HG03095 (cell line): ENCODE measurements at regions not wholly inside any gene's neighbourhood (a gene's known extent, or its start where the extent isn't known, plus 50 kb on each side); places are given as distances from the start of the nearest gene placed in this dataset.
"Not testable (repeated sequence)": the region's sequence is repeated elsewhere in the genome, so short reads cannot be mapped to it uniquely, and the experiment has no call there.

Experiments used
- ATAC-seq: cut with Tn5 transposase; IDR thresholded peaks from one replicate; pipeline ENCODE4 v1.9.1; 2021; ENCODE audit warnings: moderate library complexity; ENCODE audit not compliant: unreplicated experiment

DNA sequence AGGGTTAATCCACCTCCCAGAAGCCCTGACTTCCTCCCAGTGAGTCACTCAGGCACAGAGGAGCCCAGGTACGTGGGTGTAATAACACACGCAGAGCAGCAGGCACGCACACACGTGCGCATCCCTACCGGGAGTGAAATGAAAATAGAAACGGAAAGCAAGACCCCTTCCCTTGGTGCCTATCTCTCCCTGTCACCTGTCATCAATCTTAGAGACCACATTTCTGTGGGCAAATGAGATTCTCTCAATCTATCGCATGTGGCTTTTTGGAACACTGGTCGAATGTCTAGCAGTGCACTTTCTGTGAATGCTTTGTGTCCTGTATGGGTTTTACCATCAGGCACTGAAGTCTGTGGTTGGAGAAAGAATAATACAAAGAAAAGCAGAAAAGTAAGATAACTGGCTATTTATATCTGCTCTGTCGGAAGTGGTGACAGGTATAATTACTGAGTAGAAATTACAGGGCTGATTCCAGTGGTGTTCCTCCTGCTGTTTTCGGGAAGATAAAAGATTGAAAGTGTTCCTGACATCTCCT lies 137.7 kb upstream of the GRIA1 start:
- ATAC-seq = peak; percentile 77

DNA sequence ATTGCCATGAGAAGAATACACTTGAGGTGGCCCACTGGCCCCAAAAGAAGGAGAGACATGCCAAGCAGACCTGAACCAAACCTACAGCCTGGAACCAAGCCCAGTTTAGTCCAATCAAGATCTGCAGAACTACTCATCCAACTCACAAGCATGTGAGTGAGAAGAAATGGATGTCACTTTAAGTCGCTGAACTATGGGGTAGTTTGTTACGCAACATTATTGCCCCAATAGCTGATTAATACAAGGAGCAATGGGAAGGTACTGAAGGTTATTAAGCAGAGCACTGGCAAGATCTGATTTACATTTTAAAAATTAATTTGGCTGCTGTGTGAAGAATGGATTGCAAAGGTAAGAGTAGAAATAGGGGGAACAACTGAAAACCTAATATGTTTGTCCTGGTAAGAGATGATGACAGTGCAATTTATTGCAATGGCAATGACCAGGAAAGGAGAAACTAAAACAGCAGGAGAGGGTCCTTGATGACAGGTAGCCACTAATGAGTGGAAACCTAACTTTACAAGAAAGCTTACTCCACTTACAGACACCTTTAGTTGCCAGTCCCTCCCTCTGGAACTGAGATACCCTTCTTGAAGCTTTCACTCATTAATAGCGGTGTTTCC lies 132.9 kb upstream of the GRIA1 start:
- no peak for ATAC-seq

DNA sequence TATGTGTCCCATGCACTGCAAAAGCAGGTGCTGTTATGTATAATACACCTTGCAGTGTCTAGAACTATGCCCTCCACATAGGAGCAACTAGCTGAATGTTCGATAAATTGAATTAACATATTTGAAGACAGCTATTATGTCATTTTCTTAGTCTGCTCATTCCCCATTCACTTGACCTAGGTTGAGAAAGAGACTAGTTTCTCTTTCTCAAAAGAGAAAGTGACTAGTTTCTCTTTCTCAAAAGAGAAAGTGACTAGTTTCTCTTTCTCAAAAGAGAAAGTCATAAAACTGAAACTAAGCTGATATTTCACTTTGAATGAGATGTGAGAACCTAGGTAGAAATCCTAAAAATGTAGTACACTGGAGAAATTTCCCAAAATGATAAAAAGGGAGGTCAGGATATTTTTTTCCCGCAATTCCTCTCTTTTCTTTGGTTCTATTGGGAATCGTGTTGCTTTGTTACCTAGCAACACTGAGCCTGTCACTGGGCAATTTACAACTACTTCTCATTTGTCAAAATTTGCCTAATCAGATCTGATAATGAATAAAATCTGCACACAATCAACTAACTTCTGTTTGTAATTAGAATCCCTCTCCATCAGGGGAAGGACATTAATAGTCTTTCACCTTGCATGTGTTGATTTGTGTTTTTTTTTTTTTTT lies 132.0 kb upstream of the GRIA1 start:
- ATAC-seq = peak; percentile 94

DNA sequence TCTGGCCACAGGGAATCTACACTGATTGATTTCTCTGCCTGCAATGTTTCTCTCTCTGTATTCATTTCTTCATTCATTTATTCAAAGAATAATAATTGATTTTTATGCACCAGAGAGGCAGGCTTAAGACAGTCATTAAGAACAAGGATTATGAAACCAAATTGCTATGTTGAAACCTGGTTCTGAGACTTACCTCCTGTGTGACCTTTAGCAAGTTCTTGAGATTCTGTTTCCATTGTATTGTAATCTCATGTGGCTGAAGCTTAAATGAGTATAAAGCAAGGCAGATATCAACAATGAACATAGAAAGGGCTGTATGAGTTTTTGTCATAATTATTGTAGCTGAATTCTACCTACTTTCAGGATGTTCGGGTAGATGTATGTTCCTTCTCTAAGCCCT lies 129.6 kb upstream of the GRIA1 start:
- no peak for ATAC-seq

DNA sequence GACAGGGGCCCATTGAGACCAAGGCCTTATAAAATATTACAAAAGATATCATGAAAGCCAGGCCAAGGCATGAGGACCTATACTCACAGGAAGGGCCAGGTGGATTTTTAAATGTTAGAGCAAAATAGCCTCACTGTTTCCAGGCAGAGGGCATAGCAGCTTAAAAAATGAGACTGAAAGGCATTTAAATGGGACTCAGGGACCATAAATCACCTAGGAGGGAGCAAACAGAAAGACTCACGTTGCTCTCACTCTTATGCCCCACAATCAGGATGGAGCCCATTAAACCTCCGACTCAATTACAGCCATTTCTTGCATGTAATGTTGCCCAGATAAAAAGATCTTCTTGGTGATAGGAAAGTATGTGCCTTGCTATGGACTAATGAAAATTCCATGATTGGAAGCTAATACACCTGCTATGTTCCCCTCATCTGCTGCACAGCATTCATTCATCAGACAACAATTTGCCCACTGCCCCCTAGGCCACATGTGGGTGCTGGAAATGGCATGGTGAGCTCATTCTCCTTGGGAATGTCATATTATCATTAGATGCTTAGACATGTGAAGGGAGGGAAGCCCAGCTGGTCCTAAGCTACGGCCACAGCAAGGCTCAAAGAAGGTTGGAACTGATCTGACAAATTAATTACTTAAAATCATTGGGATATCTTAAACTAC lies 128.6 kb upstream of the GRIA1 start:
- ATAC-seq = no peak

DNA sequence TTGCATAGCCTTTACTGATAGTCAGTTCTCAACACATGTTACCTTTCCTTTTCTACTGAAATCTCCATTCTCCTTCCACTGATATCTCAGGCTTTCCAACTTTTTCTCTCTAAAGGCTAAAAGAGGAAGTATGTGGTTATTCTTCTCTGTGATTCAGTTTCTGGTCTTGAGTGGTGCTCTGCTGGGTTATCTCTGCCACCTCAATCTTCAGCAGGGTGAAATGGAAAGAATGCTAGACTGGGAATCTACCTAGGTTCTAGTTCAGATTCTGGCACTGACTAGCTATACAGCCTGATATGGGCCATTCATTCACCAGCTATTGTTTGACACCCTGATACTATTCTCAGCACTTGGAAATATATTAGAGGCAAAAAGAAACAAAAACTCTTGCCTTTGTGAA lies 124.9 kb upstream of the GRIA1 start:
- no peak for ATAC-seq

DNA sequence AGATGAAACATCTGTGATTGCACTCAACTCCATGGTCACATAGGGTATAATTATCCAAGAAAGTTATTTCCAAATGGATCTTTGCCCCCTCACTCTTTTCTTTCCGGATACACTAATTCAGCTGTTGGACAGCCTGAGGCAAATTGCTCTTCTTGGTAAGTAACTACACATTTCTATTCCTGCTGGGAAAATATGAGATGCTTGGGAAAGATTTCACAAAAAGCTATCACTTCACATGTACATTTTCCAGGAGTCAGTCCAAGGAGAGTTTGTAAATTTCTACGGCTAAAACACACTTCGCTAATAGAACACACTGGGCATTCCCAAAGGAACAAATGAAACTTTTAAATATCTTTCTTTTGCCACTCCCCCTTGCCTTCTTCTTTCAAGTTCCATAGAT lies 123.0 kb upstream of the GRIA1 start:
- ATAC-seq = no peak

DNA sequence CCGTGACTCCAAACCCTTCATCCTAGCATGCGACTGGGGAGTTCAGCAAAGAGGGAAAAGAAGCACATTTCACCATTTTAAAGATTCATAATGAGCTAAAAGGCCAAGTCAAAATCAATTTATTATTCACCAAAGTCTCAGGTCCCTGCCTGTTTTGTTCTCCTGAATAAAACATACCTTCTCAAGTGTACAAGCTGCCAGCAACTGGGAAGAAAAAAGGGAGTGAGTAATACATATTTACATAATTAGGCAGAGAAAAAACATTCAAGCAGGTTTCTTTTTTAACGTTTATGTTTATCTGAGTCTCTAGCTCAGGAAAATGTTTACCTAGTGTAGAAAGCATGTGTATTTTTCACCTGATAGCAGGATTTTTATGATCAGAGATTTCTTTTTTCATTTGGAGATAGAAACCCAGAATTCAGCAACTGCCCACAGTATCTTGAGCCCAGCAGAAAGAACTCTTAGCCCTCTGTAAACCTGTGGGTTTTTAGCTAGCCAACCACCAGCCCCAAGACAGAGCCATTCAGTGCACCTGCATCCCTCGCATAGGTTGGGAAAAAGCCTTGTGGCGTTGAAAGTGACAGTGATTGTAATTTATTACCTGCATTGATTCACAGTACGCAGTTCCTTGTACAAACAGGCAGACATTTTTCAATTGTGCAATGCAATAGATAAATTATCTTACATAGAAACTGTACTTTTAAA lies 117.9 kb upstream of the GRIA1 start:
- no peak for ATAC-seq

DNA sequence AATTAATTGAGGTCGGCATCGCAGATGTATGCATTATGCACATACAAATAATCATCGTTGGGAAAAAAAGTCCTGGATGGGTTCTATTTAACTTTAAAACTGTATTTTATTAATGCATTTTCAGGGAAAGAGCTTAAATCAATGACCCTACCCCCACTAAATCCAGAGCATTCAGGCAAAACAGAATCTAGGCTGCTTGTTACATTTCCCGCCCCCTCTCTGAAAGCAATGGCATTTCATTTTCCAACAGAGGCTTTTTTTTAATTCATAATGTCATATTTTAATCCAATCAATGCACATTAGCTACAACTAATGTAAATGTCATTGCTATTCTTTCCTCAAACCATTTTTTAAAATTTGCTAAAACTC lies 117.4 kb upstream of the GRIA1 start:
- no peak for ATAC-seq

DNA sequence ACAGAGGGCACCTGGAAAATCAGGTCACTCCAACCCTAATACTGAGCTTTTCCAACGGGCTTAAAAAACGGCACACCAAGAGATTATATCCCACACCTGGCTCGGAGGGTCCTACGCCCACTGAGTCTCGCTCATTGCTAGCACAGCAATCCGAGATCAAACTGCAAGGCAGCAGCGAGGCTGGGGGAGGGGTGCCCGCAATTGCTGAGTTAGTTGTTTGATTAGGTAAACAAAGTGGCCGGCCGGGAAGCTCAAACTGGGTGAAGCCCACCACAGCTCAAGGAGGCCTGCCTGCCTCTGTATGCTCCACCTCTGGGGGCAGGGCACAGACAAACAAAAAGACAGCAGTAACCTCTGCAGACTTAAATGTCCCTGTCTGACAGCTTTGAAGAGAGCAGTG lies 108.8 kb upstream of the GRIA1 start:
- ATAC-seq = not testable (repeated sequence)

DNA sequence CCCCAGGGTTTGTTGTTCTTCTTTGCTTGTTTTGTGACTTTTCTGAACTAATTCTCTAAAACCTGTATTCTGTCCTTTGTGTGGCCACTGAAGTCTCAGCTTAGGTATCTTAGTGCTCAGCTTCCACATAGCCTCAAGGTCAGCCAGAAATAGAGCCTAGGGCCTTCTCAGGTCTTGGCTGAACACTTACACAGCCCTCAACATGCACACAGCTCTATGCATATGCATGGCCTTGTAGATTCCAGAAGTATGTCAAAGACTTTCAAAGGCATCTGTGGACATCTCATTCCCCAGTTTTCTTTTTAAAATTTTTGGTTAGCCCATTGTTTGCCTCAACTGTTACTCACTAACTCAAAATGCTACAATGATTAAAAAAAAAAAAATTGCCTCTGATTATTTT lies 99.9 kb upstream of the GRIA1 start:
- no peak for ATAC-seq

DNA sequence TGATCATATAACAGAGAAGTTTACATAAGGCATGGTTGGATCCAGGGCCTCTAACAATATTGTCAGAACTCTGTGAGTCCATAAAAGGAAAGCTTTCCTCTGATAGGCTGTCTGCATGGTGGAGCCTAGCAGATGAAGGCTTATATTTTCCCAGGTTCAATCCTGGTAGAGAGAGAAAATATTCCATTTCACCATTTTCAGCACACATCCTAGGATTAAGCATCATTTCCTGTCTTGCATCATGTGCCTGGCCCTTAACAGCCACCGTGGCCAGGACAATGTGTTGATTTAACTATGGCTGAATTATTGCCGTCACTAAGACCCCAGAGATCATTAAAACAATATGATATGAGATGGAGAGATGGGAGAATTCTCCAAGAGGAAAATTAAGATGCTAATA lies 90.9 kb upstream of the GRIA1 start:
- ATAC-seq = no peak

DNA sequence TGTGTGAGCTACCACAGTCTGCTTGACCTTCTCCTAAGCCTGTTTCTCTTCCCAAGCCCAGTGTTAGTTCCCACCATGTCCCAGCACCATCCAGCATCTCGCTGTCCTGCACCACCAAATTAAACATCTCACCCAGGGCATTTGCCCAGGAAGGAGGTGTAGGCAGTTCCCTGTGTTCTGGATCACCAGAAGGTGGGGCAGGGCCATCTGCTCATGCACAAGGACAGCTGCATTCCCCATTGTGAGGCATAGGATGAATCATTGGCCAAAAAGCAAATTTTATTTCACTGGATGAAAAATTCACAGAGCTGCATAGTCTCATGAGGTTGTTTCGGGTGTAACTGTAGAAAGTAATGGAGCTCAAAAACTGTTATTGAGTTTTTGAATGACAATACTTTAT lies 89.5 kb upstream of the GRIA1 start:
- ATAC-seq = no peak

DNA sequence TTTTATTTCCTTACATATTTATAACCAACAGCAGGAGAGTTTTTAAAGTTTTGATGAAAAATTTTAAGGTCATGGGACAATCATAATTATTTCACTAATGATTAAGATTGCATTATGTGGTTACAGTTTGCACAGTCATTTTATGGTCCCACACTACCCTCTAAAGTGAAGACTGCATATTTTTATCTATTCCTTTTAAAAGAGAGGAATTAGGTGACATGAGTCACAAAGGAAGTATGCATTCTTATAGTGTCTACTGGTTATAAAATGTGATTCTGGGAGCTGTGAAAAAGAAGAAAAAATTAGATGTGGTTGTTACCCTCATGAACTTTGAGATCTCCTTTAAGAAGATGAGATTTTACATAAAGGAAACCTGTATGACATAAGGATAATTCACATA lies 87.9 kb upstream of the GRIA1 start:
- ATAC-seq = no peak

DNA sequence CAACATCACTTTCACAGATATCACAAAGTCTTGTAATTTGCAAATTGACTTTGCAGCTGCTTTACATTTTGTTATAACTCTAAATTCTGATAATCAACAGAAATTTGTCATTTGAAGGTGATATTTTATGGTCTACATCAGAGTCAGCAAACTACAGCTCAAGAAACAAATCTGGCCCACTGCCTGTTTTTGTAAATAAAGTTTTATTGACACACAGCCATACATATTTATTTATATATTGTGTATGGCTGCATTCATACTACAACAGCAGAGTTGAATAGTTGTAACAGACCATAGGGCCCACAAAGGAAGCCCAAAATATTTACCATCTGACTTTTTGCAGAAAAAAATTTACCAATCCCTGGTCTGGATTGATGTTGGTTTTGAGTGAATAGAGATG lies 87.0 kb upstream of the GRIA1 start:
- no peak for ATAC-seq

DNA sequence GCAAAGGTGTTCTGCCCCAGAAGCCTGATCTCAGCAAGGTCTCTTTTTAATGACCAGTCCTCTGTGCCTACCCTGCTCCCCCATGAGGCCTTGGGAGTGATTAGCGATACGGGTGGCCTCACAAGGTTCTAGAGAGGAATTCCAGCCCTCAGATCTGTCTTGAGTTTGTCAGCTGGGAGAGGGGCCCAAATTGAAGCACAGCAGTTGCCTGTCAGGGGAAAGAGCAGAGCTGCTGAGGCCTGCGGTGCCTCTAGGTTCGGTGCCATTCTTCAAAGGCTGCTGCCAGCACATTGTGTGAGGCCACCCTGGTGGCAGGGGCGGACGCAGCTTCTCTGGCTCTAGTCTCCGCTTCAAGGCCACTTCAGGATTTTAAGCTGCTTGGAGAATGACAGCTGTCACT lies 85.7 kb upstream of the GRIA1 start:
- ATAC-seq = no peak

DNA sequence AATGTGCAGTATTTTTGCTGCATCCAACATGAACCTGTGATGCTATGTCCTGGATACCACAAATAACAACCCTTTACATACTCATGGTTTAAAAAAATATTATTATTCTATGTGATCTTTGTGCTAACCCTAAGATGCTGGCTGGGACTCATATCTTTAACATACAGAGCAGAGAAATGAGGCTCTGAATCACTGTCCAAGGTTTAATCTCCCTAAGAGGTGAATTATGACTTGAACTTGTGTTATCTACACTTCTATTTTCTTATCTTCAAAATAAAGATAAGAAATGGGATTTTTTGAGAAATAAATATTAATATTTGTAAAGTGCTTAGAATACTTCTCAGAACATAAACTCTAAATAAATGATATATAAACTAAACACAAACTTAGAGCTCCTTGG lies 68.8 kb upstream of the GRIA1 start:
- no peak for ATAC-seq

DNA sequence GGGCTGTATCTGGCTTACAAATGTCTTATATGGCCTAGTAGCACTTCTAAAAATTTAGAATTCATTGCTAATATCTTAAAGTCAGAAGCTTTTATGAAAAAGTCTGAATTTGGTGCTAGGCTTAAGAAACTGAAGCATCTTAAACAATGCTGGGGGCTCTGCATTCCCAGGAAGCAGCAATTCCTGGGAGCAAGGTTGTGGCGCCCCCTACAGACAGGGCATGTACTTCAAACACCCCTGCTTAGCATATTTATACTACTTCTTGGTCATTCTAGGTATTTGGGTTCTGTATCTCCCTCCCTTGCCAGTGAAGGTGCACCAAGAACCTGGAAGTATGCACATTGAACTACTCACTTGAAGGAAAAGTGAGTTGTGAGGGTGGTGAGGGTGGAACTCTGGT lies 64.6 kb upstream of the GRIA1 start:
- ATAC-seq = no peak

DNA sequence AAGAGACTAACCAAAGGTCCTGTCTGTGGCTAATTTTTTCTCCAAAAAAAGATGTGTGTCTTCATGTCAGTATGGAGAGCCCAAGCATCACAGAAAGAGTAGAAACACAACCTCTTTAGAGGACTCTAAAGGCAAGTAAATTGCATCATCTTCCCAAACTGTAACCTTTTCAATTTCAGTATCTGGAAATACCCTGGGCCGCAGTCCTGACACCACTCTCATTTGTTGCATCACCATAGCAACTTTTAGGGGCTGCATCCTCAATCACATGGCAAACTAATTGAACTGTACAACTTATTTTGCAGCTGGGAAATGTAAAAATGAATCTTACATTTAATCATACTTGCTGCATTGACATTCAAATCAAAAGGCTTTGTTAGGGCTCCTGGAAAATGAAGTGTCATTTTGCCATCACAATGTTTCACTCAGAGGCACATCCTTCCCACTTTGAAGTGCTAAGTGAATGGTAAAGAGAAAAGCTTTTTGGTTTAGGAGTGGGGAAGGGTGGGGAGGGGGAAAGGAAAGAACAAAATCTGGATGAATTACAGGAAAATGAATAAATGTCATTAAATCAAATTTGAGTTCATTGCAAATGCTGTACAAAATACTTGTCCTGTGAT lies 60.6 kb upstream of the GRIA1 start:
- ATAC-seq = peak; percentile 84

DNA sequence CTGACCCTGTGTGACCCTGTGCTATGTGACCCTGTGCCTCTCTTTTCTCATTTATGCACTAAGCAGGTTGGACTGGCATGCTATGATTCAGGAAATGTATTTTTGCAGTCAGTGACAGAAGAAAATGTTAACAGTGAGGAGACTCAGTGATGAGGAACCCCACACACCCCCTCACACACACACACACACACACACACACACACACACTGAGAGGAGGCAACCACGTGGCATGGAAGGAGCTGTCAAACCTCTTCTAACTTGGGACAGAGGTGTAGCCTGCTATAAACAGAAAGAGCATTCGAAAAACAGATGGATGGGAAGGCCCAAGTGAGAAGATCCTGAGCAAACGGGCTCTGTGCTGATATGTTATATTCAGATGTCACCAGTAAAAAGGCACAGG lies 57.9 kb upstream of the GRIA1 start:
- ATAC-seq = no peak

DNA sequence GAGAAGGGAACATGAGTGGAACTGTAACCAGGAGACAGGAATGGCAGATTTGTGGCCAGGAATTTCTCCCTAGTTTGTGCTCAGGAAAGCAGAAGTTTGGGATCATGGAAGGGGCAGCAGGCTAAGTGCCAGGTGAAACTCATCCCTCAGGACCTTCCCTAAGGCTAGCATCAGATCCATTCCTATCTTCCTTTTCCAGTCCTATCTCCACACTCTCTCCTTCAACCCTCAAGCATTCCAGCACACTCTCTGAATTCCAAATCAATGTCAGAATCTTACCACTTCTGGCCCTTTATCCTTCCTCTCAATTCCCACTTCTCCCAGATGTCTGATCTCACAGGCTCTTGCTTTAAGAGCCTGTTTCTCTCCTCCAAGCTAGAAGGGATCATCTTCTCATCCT lies 53.2 kb upstream of the GRIA1 start:
- no peak for ATAC-seq
